GM21381 (cell line): ENCODE measurements at regions not wholly inside any gene's neighbourhood (a gene's known extent, or its start where the extent isn't known, plus 50 kb on each side); places are given as distances from the start of the nearest gene placed in this dataset.

ENCODE experiments used
- ATAC-seq: cut with Tn5 transposase; IDR thresholded peaks from one replicate; pipeline ENCODE4 v1.9.1; 2021; ENCODE audit warnings: mild to moderate bottlenecking, moderate library complexity; ENCODE audit not compliant: unreplicated experiment

GRCh38 chr10:4456279-4456678, 369.7 kb upstream of the AKR1E2 start:
- no peak for ATAC-seq

DNA sequence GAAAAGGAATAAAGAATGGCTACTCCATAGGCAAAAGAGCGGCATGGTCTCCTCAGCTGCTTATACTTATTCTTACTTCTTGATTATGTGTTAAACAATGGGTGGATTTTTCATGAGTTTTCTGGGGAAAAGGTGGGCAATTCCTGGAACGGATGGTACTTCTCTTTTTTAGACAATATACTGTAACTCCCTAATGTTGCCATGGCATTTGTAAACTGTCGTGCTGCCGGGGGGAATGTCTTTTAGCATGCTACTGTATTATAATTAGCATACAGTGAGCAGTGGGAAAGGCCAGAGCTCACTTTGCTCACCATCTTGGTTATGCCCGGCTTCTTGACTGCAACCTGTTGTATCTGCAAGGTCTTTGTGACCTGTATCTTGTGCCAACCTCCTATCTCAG, 372.1 kb upstream of the AKR1E2 start:
- no peak for ATAC-seq

DNA sequence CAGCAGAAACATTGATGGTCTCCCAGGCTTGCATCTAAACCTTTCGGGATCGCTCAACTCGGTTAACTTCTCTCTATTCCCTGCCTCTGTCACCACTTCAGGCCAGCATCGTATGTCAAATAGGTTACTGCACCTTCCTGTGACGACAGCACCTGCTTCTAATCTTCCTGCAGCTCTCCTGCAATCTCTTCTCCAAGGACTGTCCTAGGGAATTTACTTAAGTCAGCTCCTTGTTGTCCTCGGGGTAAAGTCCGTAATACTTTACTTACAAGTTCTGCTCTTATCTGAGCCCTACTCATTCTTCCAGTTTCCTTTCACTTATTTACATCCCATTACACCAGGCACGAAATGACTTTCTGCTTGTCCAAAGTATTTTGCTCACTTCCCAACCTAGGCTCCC, 372.7 kb upstream of the AKR1E2 start:
- ATAC-seq: no peak

GRCh38 chr10:4450981-4451908, 374.8 kb upstream of the AKR1E2 start:
- no peak for ATAC-seq

- no peak for ATAC-seq
Measured at GRCh38 chr10:4450169-4450568, 375.8 kb upstream of the AKR1E2 start.

- ATAC-seq: no peak
Measured at GRCh38 chr10:4448030-4448429, 378.0 kb upstream of the AKR1E2 start.

DNA sequence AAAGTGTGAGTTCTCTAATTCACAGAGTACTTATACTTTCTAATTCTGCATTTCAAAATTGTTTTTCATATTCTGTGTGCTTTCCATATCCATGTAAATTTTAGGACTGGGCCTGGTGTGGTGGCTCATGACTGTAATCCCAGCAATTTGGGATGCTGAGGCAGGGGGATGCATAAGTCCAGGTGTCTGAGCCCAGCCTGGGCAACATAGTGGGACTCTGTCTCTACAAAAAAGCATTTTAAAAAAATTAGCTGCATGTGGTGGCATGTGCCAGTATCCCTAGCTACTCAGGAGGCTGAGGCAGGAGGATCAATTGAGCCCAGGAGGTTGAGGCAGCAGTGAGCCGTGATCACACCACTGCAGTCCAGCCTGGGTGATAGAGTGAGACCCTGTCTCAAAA, 382.6 kb upstream of the AKR1E2 start:
- ATAC-seq: no peak

DNA sequence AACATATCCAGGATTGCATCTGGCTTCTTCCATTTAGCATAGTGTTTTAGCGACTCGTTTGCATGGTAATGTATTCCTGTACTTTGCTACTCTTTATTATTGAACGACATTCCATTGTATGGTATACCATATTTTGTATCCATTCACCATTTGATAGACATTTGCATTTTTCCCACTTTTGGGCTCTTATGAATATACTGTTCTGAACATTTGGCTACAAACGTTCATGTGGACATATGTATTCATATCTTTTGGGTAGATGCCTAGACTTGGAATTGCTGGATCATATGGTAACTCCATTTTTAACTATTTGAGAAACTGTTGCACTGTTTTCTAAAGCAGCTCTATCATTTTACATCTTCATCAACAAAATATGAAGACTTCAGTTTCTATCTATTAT, 383.7 kb upstream of the AKR1E2 start:
- ATAC-seq: no peak

DNA sequence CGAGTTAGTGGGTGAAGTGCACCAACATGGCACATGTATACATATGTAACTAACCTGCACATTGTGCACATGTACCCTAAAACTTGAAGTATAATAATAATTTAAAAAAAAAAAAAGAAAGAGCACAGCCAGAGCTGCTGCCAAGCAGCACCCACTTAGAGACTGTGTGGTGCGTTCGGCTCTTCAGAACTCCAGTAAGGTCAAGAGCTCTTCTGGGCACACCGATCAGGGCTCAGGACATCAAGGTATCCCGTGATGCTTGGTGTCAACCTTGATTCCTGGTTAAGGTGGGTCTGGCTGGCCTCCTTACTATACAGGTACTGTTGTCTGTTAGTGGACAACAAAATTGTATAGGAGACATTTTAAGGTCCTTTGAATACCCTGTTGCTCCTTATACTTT, 385.7 kb upstream of the AKR1E2 start:
- no peak for ATAC-seq

DNA sequence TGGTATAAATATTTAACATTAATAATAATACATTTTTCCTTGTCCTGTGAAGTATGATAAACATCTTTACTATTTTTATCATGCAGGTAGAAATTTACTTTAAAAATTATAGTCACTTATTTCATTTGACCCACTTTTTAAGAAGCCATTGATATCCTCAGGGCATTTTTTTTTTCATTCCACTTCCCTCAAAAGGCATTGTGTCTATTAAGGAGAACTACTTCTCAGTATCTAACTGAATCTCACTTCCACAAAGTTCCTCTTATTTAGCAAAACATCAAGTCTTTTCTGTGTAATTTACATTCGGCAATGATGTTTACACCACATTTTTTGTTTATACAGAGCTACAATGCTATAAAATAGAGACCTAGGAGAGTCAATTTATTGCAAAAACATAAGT, 388.2 kb upstream of the AKR1E2 start:
- ATAC-seq: no peak

DNA sequence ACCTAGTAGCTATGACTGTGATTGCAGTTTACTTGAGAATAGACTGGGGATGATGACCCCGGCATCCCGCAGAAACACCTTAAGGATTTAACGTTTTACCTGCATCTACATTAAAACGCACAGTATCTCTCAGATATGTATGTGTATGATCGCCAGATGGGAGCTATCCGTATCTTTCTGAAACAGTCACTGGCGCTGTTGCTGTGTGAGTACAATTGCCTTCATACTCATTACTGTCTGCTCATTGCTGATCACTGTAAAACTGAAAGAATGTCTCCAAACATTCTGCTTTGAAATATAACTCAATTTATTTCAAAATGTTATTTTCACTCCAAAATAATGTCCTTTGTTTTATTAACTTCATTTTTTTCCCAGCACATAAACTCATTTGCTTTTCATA, 388.9 kb upstream of the AKR1E2 start:
- no peak for ATAC-seq

DNA sequence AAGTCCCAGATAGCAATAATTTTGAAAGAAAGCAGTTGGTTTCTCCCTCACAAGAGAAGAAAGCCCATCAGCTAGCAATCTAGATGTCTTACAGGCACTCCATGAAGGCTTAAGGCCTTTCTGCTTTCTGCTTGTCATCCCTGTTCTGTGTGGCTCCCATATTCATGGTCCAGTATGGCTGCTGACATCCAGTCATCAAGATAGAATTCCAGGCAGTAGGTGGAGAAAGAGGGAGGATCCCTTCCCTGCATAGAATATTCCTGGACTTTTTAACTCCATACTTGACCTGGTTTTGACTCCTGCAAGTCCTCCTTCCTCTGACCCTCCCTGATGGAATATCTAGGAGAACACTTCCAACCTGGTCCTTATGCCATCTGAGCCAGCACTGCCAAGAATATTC, 389.9 kb upstream of the AKR1E2 start:
- ATAC-seq: no peak

DNA sequence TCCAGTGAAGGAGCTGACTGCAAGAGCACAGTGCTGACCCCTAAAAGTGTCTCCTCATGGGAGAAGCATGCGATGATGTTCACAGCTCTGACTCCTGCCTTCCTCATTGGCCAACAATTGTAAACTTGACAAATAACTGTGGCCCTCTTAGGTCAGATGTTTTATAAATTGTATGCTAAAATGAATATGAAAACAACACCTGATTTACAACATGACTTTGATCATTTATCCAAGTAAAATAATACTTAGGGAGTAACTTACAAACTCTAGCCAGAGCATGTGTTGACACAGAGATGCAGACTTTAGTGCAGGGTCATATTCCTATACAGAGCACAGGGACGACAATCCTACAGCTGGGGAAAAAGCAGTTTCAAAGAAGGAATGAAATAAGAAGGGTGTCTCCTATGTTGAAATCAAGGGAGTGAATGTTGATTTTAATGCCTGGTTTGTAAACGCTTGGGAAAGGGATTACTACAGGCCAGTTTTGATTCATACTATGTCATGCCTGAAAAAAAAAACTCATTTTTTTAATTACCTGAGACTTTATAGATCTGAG, 391.4 kb upstream of the AKR1E2 start:
- ATAC-seq: no peak

DNA sequence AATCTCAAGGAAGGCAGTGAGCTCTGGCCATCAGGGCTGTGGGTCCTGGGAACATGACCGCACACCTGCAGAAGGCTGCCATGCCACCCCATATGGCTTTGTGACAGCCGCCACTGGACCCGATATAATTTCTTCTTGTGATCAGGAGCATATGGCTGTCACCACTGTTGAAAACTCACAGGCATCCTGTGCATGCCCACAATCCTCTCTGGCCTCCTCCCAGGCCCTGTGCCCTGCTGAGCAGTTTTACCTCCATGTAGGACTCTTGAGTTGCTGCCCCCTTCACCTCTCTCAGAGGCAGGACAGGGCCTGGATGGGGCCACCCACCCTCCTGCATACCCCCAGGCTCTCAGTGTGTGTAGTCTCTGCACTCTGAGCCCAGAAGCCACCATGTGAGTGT, 391.9 kb upstream of the AKR1E2 start:
- ATAC-seq: no peak

DNA sequence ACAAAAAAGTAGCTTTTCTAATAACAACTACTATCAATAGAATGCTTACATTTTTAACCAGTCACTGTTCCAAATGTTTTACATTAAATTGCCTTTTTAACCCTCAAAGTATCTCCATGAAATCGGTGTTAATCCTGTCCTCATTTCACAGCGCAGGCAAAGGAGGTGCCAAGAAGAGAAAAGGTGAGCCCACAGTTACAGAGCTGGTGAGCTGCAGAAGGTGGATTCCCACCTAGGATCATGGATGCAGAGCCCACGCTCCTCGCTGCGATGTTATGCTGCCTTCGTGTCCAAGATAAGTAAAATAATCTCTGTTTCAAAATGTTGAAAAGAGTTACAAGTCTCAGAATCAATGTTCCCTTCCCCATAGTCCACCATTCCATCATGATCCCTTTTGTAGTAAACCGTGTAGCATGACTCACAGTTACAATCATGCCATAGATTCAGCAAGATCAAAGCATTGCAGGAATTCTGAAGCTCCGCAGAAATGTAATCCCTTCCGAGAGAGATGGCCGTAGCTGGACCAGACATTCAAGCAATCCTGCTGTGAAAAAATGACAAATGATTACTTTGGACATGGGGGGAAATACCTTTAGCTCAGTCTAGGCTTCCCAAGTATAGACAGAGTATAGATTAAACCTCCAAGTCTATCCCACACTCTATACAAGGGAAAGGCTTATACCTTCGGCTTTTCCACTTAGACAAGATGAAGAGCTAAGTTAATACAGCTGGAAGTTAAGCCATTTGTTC, 394.7 kb upstream of the AKR1E2 start:
- ATAC-seq: no peak

DNA sequence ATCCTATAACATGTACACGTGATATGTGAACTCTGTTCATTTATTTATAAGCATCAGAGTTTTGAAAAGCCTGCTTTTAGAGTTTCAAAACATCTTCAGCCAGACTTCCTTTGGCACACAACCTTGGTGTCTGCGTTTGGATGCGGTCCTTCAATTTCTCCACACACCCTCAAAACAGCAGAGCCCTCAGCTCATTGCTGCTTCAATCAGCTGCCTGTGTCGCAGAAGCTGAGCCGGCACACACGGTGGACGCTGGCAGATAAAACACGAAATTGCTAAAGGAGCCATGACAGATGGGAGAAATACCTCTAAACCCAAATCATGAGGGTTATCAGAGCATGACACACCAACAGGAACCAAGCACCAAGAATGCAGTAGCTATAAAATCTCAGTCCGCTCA, 396.4 kb upstream of the AKR1E2 start:
- ATAC-seq: no peak

DNA sequence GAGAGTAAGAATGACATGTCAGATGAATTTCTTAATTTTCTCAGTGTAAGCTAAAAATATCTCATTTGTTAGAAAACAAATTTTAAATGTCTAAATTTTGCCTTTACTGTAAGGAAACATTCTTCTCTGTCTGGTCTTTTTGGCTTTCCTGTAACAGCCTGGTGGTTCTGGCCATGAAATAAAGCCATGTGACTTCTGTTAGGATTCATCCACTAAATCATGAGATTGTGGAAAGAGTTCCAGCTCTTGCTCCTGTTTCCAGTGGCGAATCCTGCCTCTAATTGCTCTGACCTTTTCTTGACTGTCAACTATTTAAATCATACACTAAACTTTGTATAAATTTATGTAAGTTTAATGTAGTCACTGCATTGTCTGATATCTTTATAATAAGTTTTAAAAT, 398.5 kb upstream of the AKR1E2 start:
- ATAC-seq: no peak

DNA sequence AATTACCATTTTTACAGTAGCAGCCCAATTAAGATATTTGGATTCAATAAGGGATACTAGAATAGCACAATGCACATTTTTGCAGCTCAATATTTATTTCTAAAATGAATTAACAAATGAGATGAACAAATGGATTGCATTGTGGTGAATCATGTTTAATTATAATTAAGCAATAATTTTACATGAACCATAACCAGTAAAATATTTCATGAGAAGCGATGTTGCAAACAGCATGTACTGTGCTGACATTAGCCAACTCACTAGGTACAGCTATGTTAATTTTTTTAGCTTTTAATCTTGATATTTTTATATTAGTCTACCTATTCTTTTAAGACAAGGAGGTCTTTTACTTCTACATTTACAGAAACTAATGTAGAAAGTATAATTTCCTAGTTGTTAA, 399.1 kb upstream of the AKR1E2 start:
- no peak for ATAC-seq

- ATAC-seq: no peak
Measured at GRCh38 chr10:4409319-4409718, 416.7 kb upstream of the AKR1E2 start.

- ATAC-seq: no peak
Measured at GRCh38 chr10:4407783-4408182, 418.2 kb upstream of the AKR1E2 start.

- ATAC-seq: no peak
Measured at GRCh38 chr10:4405828-4406227, 420.2 kb upstream of the AKR1E2 start.
